RCC 7860 (cell line): ENCODE measurements at regions not wholly inside any gene's neighbourhood (a gene's known extent, or its start where the extent isn't known, plus 50 kb on each side); places are given as distances from the start of the nearest gene placed in this dataset.
"Not testable (repeated sequence)": the region's sequence is repeated elsewhere in the genome, so short reads cannot be mapped to it uniquely, and the experiment has no call there.

Experiments used
- DNase-seq: peaks from one replicate; pipeline ENCODE4 v3.0.0-alpha.2; 2015; ENCODE audit warnings: low spot score
- FAIRE-seq: peaks from 2 replicates; lab custom pipeline; 2012; peaks lifted over from hg19 to GRCh38; lab: Jason Lieb, UNC

DNA sequence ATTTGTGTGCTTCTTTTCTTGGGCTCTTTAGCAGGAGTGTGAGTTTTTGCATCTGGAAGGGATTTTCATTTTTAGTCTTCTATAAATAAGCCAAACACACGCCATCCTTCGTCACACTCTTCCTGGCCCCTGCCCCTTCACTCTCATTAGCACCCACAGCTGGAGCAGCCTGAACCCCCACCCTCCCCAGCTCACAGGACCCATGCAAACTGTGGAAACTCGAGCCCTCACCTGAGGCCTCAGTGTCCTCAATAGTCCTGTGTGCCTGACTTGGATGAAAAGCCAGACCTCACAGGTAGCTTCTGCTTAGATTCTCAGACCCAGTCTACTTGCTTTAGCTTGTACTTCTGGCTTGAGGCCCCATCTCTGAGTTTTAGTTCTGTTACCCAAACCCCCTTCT, 167.9 kb downstream of the MTHFS start:
- FAIRE-seq = no peak
- DNase-seq = no peak

DNA sequence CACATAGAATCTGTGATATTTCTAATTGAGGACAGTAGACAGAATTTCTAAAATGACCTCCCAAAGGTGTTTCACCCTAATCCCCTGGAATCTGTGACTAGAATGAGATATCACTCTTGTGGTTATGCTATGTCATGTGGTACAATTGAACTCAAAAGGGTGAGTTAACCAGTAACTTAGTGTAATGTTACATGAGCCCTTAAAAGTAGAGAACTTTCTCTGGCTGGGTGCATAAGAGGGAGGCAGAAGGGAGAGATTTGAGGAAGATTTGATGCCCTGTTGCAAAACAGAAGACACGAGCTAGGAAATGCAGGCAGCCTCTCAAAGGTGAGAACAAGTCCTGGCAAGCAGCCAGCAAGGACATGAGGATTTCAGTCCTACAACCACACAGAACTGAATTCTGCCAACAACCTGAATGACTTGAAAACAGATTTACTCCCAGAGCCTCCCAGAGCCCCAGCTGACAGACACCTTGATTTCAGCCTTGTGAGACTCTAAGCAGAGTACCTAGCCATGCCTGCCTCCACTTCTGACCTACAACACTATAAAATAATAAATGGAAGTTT, 160.3 kb downstream of the MTHFS start:
- peak; percentile 92 for FAIRE-seq
- peak; percentile 69 for DNase-seq

DNA sequence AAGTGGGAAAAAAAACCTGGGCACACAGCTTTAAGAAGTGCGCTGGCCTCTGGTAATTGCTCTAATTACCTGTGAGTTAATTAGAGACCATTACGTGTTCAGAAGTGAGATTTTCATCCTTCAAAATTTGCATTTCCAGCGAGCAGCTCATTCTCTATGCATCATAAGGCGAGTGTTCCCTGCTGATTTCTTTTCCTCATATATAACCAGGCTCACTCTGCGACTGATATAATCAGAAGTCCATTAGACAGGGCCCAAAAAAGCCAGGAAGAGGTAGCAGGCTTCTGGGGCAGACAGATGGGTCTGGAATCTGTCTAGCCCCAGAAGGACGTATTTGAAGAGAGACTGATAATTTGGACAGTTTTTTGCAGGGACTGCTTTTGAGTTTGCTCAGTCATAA, 158.7 kb downstream of the MTHFS start:
- no peak for FAIRE-seq
- DNase-seq = no peak

- DNase-seq (no peak), FAIRE-seq (no peak)
Measured at GRCh38 chr15:79740561-79740960, 156.3 kb downstream of the MTHFS start.

- FAIRE-seq (no peak), DNase-seq (no peak)
Measured at GRCh38 chr15:79743032-79743431, 153.8 kb downstream of the MTHFS start.

DNA sequence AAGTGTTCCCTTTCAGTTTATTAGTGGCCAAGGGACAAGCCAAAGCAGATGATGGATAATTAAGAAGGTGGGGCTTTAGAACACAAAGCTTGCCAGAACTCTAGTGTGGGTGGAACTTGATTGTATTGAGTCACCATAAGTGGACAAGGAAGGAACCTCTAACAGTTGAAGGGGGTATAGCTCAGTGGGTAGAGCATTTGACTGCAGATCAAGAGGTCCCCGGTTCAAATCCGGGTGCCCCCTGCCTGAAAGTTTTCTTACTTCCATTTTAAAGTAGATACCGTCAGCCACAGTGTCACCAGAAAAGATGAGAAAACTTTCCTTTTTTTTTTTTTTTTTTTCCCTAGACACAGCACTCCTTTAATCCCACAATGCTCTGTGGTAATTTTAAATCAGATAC, 152.3 kb downstream of the MTHFS start:
- FAIRE-seq = not testable (repeated sequence)
- DNase-seq = peak; percentile 31

DNA sequence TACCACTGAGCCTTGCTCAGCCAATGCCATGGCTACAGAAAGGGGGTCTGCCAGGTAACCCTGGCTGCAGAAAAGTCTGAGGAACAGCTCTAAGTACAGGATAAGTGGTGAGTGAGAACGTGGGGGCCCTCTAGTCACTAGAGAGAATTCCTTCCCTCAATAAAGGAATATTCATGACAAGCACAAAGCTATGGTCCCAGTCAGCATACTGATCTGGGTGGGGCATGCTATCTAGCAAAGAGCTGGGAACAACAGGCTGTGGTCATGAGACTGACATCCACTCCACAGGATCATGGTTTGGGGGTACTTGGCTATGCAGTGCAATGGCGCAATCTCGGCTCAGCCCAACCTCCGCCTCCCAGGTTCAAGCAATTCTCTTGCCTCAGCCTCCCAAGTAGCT, 140.4 kb downstream of the MTHFS start:
- no peak for FAIRE-seq
- DNase-seq = no peak

- FAIRE-seq (no peak), DNase-seq (no peak)
Measured at GRCh38 chr15:79765081-79765480, 131.7 kb downstream of the MTHFS start.

DNA sequence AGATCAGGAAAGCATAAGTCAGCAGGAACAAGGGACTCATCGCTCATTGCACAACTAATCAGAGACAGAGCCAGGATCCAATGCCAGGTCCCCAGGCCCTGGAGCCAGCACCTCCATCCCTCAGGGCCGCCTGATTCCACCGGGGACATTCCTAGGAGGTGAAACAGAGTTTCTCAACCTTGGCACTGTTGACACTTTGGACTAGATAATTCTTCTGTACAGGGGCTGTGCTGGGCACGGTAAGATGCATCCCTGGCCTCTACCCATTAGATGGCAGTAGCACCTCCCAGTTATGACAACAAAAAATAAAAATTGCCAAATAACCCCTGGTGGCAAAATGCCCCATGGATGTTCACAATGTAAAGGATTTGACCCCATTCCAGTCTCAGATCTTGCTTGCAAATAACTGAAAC, 127.7 kb downstream of the MTHFS start:
- no peak for DNase-seq
- no peak for FAIRE-seq

GRCh38 chr15:79769933-79770759, 126.7 kb downstream of the MTHFS start:
- FAIRE-seq = no peak

DNA sequence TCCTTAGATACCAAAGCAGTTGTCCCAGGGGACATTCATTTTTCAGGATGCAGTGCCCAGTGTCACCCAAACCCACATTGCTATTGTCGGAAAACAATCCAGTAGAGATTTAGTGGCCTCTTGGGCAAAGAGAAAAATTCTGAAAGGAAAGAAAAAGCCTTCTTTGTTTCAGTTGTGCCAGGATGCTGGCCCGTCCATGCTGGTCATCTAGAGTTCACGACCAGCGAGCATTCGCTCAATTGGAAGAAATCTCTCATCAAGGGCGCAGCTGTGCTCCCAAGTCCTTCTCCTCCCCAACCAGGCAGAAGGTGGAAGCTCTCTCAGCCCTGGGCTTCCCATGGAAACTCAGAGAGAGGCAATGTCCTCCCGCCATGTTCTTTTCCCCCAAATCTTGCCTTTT, 123.7 kb downstream of the MTHFS start:
- FAIRE-seq (no peak), DNase-seq (no peak)

More at GRCh38 chr15:79769933-79770759, 126.7 kb downstream of the MTHFS start:
- DNase-seq = no peak

- FAIRE-seq = no peak
- DNase-seq = no peak
Measured at GRCh38 chr15:79775821-79776220, 121.0 kb downstream of the MTHFS start.

DNA sequence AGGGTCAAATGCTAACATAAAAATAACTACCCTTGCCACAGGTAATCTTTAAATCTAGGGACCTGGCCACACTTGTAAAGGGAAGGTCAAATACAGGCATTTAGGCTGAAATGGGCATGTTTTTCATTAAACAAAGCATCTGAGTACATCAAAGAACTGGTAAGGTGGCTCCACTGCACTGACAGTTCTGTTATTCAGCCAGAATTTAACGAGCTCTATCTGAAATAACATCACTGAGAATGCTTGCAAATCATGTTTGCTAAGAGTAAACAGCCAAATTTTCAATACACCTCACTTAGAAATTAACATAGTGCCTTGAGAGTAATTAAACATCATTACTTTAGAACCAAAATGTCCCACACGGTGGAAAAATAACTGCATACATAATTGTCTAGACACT, 118.9 kb downstream of the MTHFS start:
- DNase-seq (no peak), FAIRE-seq (no peak)

DNA sequence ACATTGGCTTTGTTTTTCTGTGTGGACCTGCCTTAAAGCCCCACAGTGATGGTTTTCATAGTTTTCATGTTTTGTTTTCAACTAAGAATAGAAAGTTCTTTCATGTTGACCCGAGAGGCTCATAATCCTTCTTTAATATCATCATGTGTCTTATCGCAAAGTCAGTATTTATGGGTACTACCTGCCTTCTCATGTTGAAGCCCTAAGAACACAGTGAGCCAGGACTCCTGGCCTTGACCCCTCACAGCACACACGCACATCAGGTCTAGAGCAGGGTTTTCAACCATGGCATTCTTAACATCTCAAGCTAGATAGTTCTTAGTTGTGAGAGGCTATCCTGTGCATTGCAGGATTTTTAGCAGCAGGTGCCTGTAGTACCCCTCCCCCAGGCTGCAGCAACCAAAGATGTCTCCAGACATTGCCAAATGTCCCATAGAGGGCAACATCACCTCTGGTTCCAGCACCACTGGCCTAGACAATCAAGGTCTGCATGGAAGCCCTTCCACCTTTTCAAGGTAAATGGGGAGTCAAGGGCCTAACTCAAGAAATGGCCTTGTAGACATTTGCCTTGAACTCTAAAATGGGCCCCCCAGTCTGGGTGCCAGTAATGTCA, 118.3 kb downstream of the MTHFS start:
- DNase-seq = no peak
- no peak for FAIRE-seq

DNA sequence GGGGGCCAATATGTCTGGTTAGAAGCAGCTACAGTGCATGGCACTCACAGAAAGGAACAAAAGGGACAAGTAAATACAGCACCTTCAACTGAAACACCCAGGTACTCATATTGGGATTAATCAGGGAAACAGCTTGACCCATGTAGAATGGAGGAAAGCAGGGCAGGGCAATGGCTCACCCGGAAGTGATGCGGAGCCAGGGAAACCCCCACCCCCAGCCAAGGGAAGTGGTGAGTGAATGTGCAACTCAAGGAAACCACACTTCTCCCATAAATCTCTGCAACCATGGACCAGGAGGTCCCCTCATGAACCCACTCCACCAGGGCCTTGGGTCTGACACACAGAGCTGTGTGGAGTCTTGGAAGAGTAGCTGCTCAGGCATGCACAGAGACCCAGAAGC, 117.1 kb downstream of the MTHFS start:
- FAIRE-seq = no peak
- DNase-seq = no peak

- FAIRE-seq, DNase-seq: not testable (repeated sequence)
Measured at GRCh38 chr15:79782307-79782706, 114.5 kb downstream of the MTHFS start.
